CD4-positive, alpha-beta T cell treated with Interleukin-10 for 1 hour (primary cell): ENCODE measurements at regions not wholly inside any gene's neighbourhood (a gene's known extent, or its start where the extent isn't known, plus 50 kb on each side); places are given as distances from the start of the nearest gene placed in this dataset.
"Not testable (repeated sequence)": the region's sequence is repeated elsewhere in the genome, so short reads cannot be mapped to it uniquely, and the experiment has no call there.

Experiments
- DNase-seq: peaks from one replicate; pipeline ENCODE4 v3.0.0-alpha.2; 2020

DNA sequence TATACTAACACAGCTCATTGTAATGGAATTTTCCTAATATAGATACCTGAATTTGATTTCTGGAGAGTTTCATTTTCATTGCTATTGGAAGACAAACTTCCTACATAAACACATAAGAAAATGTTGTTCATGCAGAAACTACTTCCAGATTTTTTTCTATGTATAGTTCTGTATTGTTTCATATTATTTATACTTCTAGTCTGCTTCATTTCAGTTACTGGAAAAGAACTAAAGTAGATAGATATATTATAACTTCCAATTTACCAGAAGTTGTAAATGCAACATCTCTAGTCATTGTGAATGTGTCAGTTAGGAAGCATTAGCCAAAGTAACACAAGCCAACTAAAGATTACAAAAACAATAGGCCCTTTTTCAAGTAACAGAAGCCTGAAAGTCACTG lies 147.3 kb upstream of the ZNF385D start:
- no peak for DNase-seq

DNA sequence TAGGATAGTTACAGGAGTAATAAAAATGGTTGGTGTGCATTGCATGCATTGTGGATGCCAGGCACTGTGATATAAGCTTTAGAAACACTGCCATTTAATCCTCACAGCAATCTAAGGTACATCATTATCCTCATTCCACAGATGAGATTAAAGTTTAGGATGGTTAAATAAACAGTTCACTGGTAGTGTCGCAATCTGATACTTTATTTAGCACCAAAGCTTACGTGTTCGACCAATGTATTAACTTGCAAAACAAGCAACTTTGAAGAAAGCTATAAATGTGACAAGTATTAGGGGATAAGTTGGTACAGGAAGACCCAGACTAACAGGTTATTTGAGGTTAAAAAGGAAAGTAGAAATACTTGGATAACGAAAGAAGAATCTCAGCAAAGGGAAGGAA lies 150.5 kb upstream of the ZNF385D start:
- no peak for DNase-seq

DNA sequence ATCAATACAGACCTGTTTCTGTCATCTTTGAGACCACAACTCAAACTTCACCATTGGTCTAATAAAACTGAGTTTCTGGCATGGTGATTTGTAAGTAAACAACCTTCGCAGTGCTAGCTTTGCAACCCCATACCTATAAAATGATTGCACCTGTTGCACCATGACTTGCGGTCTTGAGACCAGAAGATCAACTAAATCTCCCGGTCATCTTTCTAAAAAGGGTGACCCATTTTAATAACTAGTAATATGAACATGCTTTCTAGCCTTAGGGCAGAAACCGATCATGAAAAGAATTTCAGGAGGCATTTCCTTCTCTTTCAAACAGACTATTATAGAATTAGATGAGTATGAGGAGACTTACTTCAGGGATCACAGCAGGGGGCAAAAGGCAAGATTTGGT lies 151.9 kb upstream of the ZNF385D start:
- DNase-seq = no peak

DNA sequence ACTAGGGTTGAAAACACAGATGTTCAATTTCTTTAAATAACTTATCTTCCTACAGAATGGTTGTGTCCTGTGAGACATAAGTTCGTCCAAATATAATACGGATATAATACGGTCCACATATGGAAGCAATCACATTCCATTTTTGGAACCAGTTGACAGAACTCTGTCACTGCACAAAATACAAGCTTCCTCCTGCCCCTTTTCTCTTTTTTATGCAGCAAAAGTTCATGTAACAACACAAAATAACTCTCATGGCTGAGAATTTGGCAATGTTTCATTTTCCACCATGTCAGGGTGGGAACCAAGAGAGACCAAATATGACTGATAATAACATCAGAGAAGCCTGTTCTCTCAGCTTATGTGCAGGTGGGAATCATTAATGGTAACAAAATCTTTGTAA lies 158.1 kb upstream of the ZNF385D start:
- no peak for DNase-seq

DNA sequence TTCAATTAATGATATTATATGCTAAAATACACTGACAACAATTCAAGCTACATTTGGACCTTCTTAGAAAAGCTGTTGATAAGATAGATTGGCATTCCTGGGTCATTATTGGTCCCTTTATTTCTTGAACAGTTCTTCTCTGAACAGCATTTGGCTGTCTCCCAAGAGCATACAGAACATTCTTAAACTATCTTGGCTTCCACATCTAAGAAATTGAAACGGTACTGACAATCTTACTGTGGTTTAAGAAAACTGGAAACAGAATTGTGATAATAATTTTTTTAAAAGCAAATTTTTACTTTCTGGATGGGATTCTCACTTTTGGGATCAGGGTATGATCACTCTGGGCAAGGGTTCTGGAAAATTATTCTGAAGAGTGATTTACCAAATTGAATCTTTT lies 161.7 kb upstream of the ZNF385D start:
- DNase-seq = no peak

DNA sequence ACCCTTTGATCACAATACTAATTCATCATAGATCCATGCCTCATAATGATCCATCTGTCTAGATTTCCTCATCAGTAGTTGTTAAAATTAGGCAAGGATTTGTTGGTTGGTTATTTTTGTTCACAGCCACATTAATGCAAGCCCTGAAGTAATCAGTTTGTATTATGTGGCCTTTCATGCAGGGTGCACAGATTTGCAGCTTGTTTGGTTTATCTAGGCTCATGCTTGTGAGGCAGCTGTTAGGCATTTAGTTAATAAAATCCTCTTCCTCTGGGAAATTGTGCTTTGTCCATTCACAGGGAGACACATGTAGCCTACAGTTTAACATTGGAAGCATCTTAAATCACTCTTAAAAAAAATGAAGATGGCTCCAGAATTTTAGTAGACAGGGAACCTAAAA lies 162.8 kb upstream of the ZNF385D start:
- DNase-seq = no peak

DNA sequence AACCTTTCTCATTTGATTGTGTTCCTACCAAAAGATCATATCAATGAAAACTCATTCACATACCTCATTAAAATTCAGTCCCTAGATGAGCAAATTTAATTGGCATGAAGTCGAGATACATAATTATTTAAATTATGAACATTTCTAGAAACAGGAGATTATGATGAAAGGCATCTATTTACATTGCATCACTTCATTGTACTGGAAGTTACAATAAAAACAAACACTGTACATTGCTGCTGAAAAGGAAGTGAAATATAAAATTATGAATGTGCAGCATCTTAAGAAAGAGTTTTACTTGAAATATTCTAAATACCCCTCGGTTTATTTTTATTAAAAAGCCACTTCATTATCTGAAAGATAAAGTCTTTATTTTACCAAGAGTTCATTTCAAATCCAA lies 163.4 kb upstream of the ZNF385D start:
- DNase-seq = no peak

DNA sequence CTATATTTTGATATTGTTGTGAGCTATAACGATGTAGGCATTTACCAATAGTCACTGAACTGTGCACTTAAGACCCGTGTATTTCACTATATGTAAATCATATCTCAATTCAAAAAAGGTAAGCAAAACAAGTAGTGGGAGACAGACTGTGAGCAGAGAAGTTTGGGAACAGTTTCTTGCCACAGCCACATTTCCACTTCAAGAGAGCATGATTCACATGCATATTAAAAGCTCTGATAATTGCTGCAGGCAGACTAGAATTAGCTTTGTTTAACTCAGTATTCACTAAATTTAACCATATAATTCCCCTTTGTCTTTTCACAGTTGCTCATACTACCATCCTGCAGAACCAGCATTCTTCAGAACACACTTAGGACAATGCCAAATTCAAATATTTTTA lies 168.4 kb upstream of the ZNF385D start:
- no peak for DNase-seq

DNA sequence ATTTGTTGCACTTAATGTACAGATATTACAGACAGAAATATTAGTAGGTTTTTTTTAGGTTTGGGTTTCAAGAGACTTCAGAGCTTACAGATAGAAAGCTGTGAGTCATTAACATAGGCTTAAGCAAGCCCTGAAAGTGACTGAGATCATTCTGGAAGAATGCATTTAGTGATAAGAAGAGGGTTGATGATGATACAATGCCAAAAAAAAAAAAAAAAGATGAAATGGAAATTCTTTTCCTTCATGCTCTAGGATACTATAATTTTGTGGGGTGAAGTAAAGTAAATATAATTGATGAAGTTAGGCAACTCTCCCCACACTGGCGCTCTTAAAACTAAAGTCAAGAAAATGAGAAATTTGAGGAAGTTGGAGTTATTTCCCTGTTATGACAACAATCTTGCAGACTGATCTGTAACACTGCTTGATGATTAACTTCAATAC lies 169.4 kb upstream of the ZNF385D start:
- no peak for DNase-seq

DNA sequence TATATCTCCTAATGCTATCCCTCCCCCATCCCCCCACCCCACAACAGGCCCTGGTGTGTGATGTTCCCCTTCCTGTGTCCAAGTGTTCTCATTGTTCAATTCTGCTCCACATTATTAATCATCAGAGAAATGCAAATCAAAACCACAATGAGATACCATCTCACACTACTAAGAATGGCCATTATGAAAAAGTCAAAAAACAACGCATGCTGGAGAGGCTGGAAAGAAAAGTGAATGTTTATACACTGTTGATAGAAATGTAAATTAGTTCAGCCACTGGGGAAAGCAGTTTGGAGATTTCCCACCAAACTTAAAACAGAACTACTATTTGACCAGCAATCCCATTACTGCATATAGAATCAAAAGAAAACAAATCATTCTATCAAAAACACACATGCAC lies 172.1 kb upstream of the ZNF385D start:
- DNase-seq = not testable (repeated sequence)

DNA sequence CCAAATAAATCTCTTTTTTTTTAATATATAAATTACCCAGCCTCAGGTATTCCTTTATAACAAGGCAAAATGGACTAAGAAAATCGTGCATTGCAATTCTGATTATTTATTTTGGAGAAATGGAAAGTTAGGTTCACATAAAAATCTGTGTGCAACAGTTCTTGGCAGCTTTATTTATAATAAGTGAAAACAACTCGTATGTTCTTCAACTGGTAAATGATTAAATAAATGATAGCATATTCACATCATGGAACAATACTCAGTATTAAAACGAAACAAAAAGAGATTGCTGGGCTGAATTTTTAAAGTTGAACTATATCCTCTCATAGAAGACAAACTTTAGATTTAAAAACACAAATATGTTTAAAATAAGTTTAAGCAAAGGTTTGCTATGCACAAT lies 176.3 kb upstream of the ZNF385D start:
- DNase-seq = no peak

DNA sequence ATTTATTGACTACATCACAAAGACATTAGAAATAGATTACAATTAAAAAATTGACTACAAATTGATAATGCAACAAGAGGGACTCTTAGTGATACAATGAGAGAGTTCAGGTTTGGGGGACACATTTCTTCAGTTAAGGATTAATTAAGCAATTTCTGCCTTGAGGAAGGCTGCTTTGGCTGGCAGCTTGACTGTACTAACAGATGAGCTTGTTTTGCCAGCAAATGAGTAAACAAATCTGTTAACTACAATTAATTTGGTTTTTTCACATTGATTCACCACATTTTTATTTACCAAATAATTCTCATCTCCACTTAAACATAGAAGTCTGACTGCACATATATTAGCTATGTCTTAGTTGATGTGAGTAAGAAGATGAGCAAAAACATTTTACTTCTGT lies 183.6 kb upstream of the ZNF385D start:
- no peak for DNase-seq

DNA sequence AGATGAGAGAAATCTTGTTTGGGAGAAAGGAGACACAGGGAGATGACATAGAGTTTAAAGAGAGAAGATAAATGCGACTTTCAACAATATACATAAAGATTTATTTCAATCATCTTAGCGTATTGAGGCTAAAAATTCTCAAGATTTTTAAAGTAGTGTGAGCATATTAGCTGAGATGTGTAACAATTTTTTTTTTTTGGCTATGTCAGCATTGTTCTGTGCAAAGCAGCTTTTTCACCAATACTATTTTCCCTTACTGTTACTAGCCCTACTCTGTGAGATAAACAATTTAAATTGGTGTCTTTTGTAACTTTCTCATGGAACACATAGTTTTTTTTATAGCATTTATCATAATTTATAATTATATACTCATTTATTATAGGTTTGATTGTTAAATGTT lies 185.2 kb upstream of the ZNF385D start:
- DNase-seq = no peak

DNA sequence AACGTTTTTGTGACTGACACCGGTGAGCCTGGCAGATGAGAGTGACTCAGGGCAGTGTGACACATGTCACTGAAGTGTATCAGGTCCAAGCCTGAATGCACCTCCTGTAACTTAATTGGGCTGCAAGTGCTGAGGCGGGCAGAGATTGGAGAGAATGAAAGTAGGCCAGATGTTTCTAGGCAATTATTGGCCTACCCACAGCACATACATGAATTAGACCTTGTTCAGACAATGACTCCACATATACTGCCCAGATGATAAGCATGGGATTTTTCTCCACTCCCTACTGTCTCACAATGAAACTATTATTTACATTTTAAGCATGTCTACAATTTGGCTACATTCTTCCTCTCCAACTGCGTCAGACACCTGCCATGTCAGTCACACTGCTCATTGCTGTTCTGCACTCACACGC lies 187.3 kb upstream of the ZNF385D start:
- no peak for DNase-seq

DNA sequence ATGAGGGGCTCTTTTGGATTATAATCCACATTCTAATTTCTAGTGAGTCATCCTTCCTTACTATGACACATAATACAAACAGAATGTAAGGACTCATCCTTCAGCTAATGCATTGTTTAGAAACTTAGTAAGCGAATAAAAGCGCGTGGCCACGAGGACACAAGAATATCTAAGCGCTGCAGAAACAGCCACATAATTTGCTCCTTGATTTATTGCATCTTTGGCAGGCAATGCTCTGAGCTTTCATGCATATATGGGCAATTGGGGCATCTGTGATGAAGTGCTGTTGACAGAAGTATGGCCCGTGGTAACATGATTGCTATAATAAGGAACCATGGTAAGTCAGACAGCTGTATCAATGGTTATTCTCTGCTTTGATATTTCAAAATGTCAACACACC lies 191.3 kb upstream of the ZNF385D start:
- DNase-seq = no peak

DNA sequence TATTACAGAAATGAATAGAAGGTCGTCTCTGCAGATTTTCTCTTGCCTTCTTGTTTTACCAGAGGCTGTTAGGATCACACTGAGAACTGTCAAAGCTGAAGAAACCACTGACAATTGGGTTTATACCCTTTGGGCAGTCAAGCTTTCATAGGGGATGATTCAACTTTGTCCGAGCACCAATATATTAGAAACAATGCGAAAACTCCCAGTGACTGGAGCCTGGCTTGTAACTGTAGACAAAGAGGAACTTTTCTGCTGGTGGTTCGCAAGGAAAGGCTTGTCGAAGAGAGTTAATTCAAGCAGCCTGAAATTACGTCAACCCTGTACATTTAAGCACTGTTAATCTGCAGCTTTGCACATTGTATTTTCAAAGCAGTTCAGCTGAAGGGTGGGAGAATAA lies 193.2 kb upstream of the ZNF385D start:
- no peak for DNase-seq

DNA sequence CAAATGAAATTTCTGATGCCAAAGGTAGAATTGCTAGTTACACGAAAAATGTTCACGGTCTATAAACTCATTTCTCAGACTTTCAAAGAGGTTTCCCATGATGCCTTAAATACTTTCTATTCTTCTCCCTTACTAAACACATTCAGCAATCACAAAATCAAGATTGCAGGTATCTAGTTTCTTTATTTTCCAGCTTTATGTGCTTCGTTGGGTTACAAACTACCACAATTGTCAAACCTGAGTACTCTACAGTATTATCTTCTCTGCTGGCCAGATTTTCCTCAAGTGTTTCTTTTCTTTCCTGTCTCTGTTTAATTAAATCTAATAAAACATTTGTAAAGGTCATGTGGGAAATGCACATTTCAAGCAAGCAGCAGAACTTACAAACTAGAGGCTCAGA lies 201.8 kb upstream of the ZNF385D start:
- no peak for DNase-seq

DNA sequence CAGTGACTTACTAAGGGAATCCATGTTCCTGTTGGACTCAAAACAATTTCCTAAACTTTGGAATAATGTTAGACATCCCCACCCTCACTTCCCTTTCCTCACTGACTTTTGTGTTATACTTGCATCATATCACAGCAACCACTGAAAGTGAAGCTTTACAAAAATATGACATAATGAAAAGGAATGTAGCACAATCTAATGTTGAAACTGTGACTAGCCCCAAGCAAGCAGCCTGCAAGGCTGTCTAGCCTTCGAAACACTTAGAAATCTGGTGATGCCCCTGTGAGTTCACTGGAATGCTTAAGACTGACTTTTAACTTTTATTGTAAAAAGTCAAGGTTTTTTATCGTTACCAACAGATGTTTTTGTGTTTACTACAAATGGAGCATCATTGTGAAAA lies 203.7 kb upstream of the ZNF385D start:
- no peak for DNase-seq

DNA sequence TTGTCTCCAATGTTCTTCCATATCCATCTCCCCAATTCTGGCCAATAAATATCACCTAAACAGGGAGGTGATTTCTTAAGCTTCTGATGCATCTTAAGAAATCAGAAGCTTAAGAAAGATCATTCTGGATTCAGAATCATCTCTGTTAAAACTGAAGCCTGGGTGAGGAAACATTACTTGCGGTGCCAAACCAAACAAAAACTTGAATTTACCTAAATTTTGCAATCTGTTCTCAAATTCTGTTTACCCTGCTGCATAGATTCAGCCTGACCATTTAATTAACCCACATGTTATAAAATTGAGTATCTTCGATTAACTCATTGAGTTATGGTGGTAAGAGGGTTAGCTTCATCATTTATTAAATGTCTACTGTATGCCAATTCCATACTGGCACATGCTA lies 204.4 kb upstream of the ZNF385D start:
- DNase-seq = no peak

DNA sequence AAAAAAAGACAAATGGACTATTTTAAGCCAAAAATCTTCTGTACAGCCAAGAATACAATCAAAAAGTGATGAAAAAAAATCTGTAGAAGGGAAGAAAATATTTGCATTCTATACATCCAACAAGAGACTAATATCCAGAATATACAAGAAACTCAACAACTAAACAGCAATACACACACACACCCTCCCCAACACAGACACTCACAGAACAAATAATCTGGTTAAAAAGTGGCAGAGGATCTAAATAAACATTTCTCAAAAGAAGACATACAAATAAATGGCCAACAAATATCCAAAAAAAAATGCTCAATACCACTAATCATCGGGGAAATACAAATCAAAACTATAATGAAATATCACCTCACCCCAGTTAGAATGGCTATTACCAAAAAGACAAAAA lies 209.0 kb upstream of the ZNF385D start:
- DNase-seq = no peak

DNA sequence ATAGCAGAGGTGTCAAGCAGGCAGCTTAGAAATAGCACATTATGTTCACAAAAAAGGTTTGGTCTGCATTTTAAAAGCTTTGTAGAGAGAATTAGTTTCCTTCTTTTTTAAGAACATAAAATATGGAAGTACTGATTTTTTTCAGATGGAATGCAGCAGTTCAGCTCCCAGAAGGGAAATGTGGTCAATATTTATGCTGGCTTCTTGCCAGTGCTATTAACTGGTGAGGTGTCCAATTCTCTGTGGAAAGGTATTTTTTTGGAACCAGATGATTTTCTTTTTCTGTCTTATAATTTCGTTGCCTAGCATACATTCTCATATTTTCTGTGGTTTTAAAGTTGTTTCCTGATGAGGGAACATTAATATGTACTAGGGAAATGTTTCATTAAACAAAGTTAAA lies 211.4 kb upstream of the ZNF385D start:
- no peak for DNase-seq

DNA sequence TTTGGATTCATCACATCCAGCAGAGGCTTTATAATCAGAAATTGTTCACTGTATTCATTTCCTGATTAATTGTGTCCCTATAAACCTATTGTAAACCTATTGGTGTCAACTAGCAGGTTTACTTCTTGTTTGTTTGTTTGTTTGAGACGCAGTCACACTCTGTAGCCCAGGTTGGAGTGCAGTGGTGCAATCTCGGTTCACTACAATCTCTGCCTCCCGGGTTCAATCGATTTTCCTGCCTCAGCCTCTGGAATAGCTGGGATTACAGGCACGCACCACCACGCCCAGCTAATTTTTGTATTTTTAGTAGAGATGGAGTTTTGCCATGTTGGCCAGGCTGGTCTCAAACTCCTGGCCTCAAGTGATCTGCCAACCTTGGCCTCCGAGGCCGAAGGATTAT lies 215.4 kb upstream of the ZNF385D start:
- not testable (repeated sequence) for DNase-seq

DNA sequence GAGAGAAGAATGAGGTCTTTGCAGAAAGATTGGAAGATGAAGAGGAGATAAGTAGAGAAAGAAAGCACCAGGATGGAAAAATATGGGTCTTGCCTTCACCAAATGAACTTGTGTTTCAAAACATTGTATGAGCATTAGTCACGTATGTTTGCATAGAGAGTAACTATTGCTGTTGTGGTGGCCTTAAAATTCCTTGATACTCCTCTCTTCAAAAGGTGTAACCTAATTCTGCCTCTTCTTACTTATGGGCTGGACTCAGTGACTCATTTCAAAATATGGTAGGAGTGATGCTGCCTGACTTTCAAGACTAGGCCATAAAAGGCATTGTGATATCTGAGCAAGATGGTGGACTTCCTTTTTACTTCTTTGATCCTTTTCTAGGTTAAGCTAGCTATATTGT lies 228.7 kb upstream of the ZNF385D start:
- DNase-seq = no peak

DNA sequence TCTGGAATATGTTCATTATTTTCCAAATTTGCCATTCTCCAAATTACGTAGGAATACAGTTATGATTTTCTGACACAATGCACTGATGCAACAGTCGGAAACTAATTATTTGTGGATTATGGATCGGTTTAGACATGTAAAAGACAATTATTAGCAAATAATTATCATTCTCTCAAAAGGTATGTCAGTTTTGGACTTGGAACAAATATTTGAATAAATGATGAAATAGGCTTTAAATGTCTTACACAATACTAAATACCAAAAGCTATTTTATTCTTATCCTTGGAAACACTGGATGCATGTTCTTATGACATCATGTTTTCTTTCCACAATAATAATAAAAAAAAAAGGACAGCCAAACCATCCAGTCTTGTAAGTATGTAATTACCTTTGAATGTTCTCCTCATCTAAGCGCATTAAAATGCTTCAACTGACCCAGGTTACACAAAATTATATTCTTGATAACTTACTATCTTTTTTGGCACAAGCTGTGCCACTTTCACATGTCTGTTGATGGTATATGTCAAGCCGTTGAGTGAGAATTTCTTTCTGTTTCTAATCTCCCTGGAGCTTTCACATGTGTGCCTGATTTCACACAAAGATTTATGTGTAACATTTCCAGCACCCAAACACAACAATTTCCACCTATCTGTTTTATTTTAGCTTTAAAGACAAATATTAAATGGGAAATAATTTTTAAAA lies 238.5 kb upstream of the ZNF385D start:
- DNase-seq = no peak

DNA sequence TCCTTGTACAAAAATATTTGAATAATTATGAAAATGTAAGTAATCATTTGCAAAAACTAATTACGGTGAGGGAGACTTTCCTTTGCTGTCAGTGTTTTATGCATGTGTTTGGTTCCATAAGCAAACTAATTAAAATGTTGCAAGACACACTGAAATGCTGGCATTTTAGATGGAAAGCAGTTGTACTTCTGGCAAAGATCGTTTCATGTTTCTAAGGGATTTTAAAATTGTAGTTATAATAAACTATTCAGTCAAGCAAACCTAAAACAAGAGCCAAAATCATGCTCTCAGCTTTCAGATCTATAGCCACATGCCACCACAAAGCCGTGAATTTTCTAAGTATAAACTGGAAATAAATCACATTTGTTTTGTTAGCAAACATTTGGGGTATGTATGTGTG lies 240.1 kb upstream of the ZNF385D start:
- DNase-seq = no peak
